GM23248 (cell line): ENCODE measurements at regions not wholly inside any gene's neighbourhood (a gene's known extent, or its start where the extent isn't known, plus 50 kb on each side); places are given as distances from the start of the nearest gene placed in this dataset.

Source experiments
- DNase-seq: peaks from one replicate; pipeline ENCODE4 v3.0.0-alpha.2; 2015
- H2AFZ ChIP-seq: fragments of 200-600 bp; sonication (generic); 2 replicates; pipeline ENCODE4 v1.6.1; 2016; ENCODE audit warnings: antibody characterized with exemption
- H3F3A ChIP-seq: fragments of 200-600 bp; sonication (generic); 2 replicates; pipeline ENCODE4 v1.6.1; 2016; ENCODE audit warnings: mild to moderate bottlenecking, antibody characterized with exemption, mixed run types; ENCODE audit not compliant: insufficient read depth
- H3K27ac ChIP-seq: fragments of 200-600 bp; sonication (generic); 2 replicates; pipeline ENCODE4 v1.5.1; 2016; ENCODE audit warnings: mild to moderate bottlenecking
- H3K27me3 ChIP-seq: fragments of 200-600 bp; sonication (generic); replicated peaks from 2 replicates; pipeline ENCODE4 v1.6.1; 2016; ENCODE audit warnings: mild to moderate bottlenecking; ENCODE audit not compliant: insufficient read depth
- H3K36me3 ChIP-seq: fragments of 200-600 bp; sonication (generic); 2 replicates; pipeline ENCODE4 v1.6.1; 2016; ENCODE audit warnings: low read depth, mild to moderate bottlenecking
- H3K4me1 ChIP-seq: fragments of 200-600 bp; sonication (generic); 2 replicates; pipeline ENCODE4 v1.6.1; 2016; ENCODE audit warnings: mild to moderate bottlenecking; ENCODE audit not compliant: insufficient read depth
- H3K4me2 ChIP-seq: fragments of 200-600 bp; sonication (generic); one replicate; pipeline ENCODE4 v1.6.1; 2016; ENCODE audit warnings: mild to moderate bottlenecking; ENCODE audit not compliant: unreplicated experiment
- H3K4me3 ChIP-seq: fragments of 200-600 bp; sonication (generic); 2 replicates; pipeline ENCODE4 v1.5.1; 2016; ENCODE audit warnings: mild to moderate bottlenecking
- H3K79me2 ChIP-seq: fragments of 200-600 bp; sonication (generic); 2 replicates; pipeline ENCODE4 v1.6.1; 2016; ENCODE audit warnings: mild to moderate bottlenecking; ENCODE audit not compliant: insufficient read depth
- H3K9ac ChIP-seq: fragments of 200-600 bp; sonication (generic); 2 replicates; pipeline ENCODE4 v1.6.1; 2016; ENCODE audit warnings: mild to moderate bottlenecking
- H3K9me2 ChIP-seq: fragments of 200-600 bp; sonication (generic); 2 replicates; pipeline ENCODE4 v1.6.1; 2016; ENCODE audit warnings: mixed run types, mild to moderate bottlenecking, moderate library complexity; ENCODE audit not compliant: insufficient read depth
- H3K9me3 ChIP-seq: fragments of 200-600 bp; sonication (generic); one replicate; pipeline ENCODE4 v1.6.1; 2017; ENCODE audit warnings: low read depth
- H4K20me1 ChIP-seq: fragments of 200-600 bp; sonication (generic); 2 replicates; pipeline ENCODE4 v1.6.0; 2016; ENCODE audit not compliant: insufficient read depth
- EZH2 ChIP-seq: fragments of 200-600 bp; sonication (generic); IDR thresholded peaks from 2 replicates; pipeline ENCODE4 v1.6.1; 2018; ENCODE audit warnings: antibody characterized with exemption, mild to moderate bottlenecking; ENCODE audit not compliant: insufficient read depth, poor library complexity, severe bottlenecking
- EZH2phosphoT487 ChIP-seq: fragments of 200-600 bp; sonication (generic); IDR thresholded peaks from 2 replicates; pipeline ENCODE4 v1.6.1; 2018; ENCODE audit warnings: antibody characterized with exemption, moderate library complexity, mild to moderate bottlenecking, low read depth; ENCODE audit not compliant: insufficient read depth
- WGBS, 2 experiments: methylation state at CpG; one replicate each; pipeline ENCODE4 v1.1.6; 2015 to 2017; ENCODE audit warnings: low lambda C conversion rate in 2 of 2, low coverage in 1 of 2; ENCODE audit errors: missing lambda C conversion rate in 2 of 2; 5-methylcytosine and 5-hydroxymethylcytosine counted together
- in situ Hi-C: fragments of 300-500 bp; cut with MboI; formaldehyde crosslinking; loops from 2 replicates; pipeline ENCODE4 v1.15.0; 2020

DNA sequence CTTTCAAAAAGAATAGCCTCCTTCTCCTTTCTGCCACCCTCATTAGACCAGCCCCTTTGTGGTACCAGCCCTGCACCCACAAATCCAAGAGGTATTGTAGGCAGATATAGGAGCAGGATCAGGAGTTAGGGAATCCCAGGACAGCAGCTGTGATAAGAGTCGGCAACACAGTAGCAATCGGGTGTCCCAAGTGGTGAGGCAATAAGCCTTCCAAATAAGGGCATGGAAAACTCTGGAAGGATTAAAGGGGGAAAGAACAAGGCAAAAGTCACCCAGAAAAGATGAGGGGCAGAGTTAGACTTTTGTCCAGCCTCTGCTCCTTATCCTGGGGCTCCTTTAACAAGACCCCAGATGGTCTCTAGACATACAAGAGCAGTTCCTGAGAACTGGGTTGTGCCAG, 204.2 kb downstream of the TBX5 start:
- Histone ChIP-seq H3K9me2 (0 out of 2 replicates have a peak, but pooled peaks cover 3% of the 10 kb centered on the region), H2AFZ (no peak overlapping the region), H3K9ac (no peak overlapping the region), H4K20me1 (no peaks in the 10 kb centered on the region), H3K9me3 (no peaks in the 10 kb centered on the region), H3K79me2 (no peaks in the 10 kb centered on the region), H3K36me3 (no peaks in the 10 kb centered on the region), H3K27ac (no peak overlapping the region), H3K4me3 (no peak overlapping the region), H3K4me1 (no peaks in the 10 kb centered on the region), H3F3A (no peaks in the 10 kb centered on the region), H3K4me2 (no peak overlapping the region), H3K27me3 (no peaks in the 10 kb centered on the region)
- no peak for TF ChIP-seq EZH2
- TF ChIP-seq EZH2phosphoT487 = no peak
- WGBS, 2 experiments = 89 to 97% methylated on average over 2 of the region's 2 CpGs
- DNase-seq = no peak
- in situ Hi-C loops = no loop called here

DNA sequence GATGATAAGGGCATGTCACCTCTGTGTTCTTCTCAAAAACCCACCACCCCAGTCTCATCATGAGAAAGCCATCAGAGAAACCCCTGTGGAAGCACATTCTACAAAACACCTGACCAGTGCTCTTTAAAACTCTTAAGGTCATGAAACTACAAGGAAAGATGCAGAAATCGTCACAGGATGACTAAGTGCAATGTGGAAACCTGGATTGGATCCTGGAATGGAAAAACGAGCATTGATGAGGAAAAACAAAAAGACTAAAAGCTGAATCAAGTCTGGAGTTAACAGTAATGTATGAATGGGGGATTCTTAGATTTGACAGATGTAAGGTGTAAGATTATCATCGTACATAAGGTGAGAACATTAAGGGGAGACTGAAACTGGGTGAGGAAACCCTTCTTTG, 211.0 kb downstream of the TBX5 start:
- Histone ChIP-seq H3K9me2 (no peaks in the 10 kb centered on the region), H3K27ac (no peak overlapping the region), H3K4me1 (no peaks in the 10 kb centered on the region), H3K27me3 (peaks cover 3% of the 10 kb centered on the region; the same call in 1 of the 2 replicates), H3K9ac (no peak overlapping the region), H3K79me2 (no peaks in the 10 kb centered on the region), H3K4me2 (no peak overlapping the region), H4K20me1 (no peaks in the 10 kb centered on the region), H3F3A (no peaks in the 10 kb centered on the region), H2AFZ (no peak overlapping the region), H3K9me3 (no peaks in the 10 kb centered on the region), H3K36me3 (no peaks in the 10 kb centered on the region), H3K4me3 (no peak overlapping the region)
- peak; percentile 63 for DNase-seq
- 0 to 2% methylated on average over 3 of the region's 3 CpGs for WGBS, 2 experiments
- no peak for TF ChIP-seq EZH2
- TF ChIP-seq EZH2phosphoT487 = no peak
- in situ Hi-C loops = no loop called here

DNA sequence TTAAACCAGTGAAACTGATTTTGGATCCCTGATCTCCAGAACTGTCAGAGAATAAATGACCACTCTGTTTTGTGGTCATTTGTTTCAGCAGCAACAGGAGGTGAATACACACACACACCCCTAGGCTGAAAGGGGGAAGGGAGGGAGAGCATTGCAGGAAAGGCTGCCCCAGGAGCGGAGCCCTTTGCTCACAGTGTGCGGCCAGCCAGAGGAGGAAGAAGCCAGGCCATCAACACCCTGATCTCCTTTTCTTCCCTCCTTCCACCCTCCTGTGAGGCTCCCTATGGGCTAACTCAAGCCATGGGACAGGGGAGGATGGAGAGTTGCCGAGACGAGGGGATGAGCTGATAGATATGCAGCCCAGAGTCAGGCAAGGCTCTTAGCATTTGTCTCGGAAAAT, 211.9 kb downstream of the TBX5 start:
- no peak overlapping the region for H3K27ac ChIP-seq
- no peaks in the 10 kb centered on the region for H3K4me1 ChIP-seq
- H3K79me2 ChIP-seq = no peaks in the 10 kb centered on the region
- no peak for DNase-seq
- no peak overlapping the region for H2AFZ ChIP-seq
- H3K27me3 ChIP-seq = peaks cover 8% of the 10 kb centered on the region; the same call in 1 of the 2 replicates
- H3K9me3 ChIP-seq = no peaks in the 10 kb centered on the region
- H3K9ac ChIP-seq = no peak overlapping the region
- WGBS, 2 experiments = 77 to 82% methylated on average over 5 of the region's 5 CpGs
- H3K36me3 ChIP-seq = no peaks in the 10 kb centered on the region
- H4K20me1 ChIP-seq = no peaks in the 10 kb centered on the region
- no peaks in the 10 kb centered on the region for H3K9me2 ChIP-seq
- no peak for TF ChIP-seq EZH2
- TF ChIP-seq EZH2phosphoT487 = no peak
- in situ Hi-C loops = no loop called here
- H3K4me3 ChIP-seq = no peak overlapping the region
- H3F3A ChIP-seq = no peaks in the 10 kb centered on the region
- H3K4me2 ChIP-seq = no peak overlapping the region

DNA sequence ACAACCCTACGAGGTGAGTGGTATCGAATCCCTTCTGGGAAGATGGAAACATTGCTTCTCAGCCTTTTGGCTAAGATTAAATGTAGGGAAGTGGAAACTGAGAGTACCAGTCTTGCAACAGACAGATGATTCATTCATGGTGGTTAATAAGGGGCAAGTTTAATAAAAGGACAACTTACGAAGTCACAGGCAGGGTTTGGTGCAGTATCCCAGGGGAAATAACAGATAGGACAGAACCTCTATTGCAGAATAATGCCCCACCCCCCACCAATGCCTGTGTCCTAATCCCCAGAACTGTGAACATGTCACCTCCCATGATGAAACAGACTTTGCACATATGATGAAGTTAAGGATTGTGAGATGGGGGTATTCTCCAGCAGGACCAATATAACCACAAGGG, 212.5 kb downstream of the TBX5 start:
- WGBS, 2 experiments = 72 to 79% methylated on average over 3 of the region's 3 CpGs
- no peak overlapping the region for H3K4me3 ChIP-seq
- H2AFZ ChIP-seq = no peak overlapping the region
- no peaks in the 10 kb centered on the region for H3F3A ChIP-seq
- no peak overlapping the region for H3K9ac ChIP-seq
- no peaks in the 10 kb centered on the region for H3K9me3 ChIP-seq
- H3K9me2 ChIP-seq = no peaks in the 10 kb centered on the region
- no peak overlapping the region for H3K27ac ChIP-seq
- in situ Hi-C loops = no loop called here
- H3K4me2 ChIP-seq = no peak overlapping the region
- H3K36me3 ChIP-seq = no peaks in the 10 kb centered on the region
- H3K79me2 ChIP-seq = no peaks in the 10 kb centered on the region
- TF ChIP-seq EZH2 = no peak
- no peak for TF ChIP-seq EZH2phosphoT487
- DNase-seq = peak; percentile 26
- no peaks in the 10 kb centered on the region for H4K20me1 ChIP-seq
- H3K27me3 ChIP-seq = peaks cover 8% of the 10 kb centered on the region; the same call in 1 of the 2 replicates
- no peaks in the 10 kb centered on the region for H3K4me1 ChIP-seq

DNA sequence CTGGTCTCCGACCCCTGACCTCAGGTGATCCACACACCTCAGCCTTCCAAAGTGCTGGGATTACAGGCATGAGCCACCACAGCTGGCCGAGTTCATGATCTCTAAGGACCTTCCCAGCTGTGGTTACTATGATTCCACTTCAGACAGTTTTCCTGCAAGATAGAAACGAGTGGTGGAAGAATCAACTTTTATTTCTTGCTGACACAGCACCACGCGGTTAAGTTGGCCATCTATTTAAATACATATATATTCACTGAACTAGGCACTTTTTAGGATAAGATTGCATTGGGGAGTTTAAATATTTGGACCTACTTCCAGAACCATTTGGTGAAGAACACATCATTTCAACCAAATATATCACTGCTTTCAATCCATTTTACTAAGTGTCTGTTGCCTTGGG, 213.4 kb downstream of the TBX5 start:
- in situ Hi-C loops = no loop called here
- H4K20me1 ChIP-seq = no peaks in the 10 kb centered on the region
- no peaks in the 10 kb centered on the region for H3K9me2 ChIP-seq
- TF ChIP-seq EZH2 = no peak
- WGBS, 2 experiments = 70 to 72% methylated on average over 5 of the region's 5 CpGs
- H3F3A ChIP-seq = no peaks in the 10 kb centered on the region
- no peak overlapping the region for H2AFZ ChIP-seq
- H3K79me2 ChIP-seq = no peaks in the 10 kb centered on the region
- H3K36me3 ChIP-seq = no peaks in the 10 kb centered on the region
- H3K9me3 ChIP-seq = no peaks in the 10 kb centered on the region
- no peak overlapping the region for H3K9ac ChIP-seq
- H3K27me3 ChIP-seq = peaks cover 8% of the 10 kb centered on the region; the same call in 1 of the 2 replicates
- H3K27ac ChIP-seq = no peak overlapping the region
- H3K4me3 ChIP-seq = no peak overlapping the region
- no peak for DNase-seq
- H3K4me1 ChIP-seq = no peaks in the 10 kb centered on the region
- H3K4me2 ChIP-seq = no peak overlapping the region
